GM23338 (cell line): ENCODE measurements at regions not wholly inside any gene's neighbourhood (a gene's known extent, or its start where the extent isn't known, plus 50 kb on each side); places are given as distances from the start of the nearest gene placed in this dataset.

ENCODE experiments used
- CREB1 ChIP-seq: fragments of 250-450 bp; sonication (Bioruptor Pico); IDR thresholded peaks from 2 replicates; pipeline ENCODE4 v1.5.0; 2020; ENCODE audit warnings: low read depth, mild to moderate bottlenecking, moderate library complexity
- CTCF ChIP-seq, 2 experiments: fragments of 200-600 bp in 1 of 2; sonication (generic) in 1 of 2; conservative IDR thresholded peaks; 2 replicates each; pipeline versions ENCODE4 v1.5.1 to v1.6.1; 2016 to 2017; ENCODE audit warnings: antibody characterized with exemption in 2 of 2, low read depth in 2 of 2, mild to moderate bottlenecking in 2 of 2, moderate library complexity in 1 of 2
- ETS1 ChIP-seq: IDR thresholded peaks from 2 replicates; pipeline ENCODE4 v1.6.1; 2016; ENCODE audit warnings: antibody characterized with exemption
- EZH2 ChIP-seq: fragments of 200-600 bp; sonication (generic); IDR thresholded peaks from one replicate; pipeline ENCODE4 v1.8.0; 2017; ENCODE audit warnings: antibody characterized with exemption, mild to moderate bottlenecking, low read depth; ENCODE audit not compliant: unreplicated experiment
- EZH2phosphoT487 ChIP-seq: fragments of 200-600 bp; sonication (generic); IDR thresholded peaks from one replicate; pipeline ENCODE4 v1.8.1; 2018; ENCODE audit warnings: antibody characterized with exemption; ENCODE audit not compliant: unreplicated experiment
- JUNB ChIP-seq: IDR thresholded peaks from one replicate; pipeline ENCODE4 v1.6.1; 2016; ENCODE audit warnings: antibody characterized with exemption; ENCODE audit not compliant: unreplicated experiment
- NANOG ChIP-seq: IDR thresholded peaks from 2 replicates; pipeline ENCODE4 v1.6.1; 2016; ENCODE audit warnings: antibody characterized with exemption, borderline replicate concordance
- POLR2AphosphoS5 ChIP-seq: IDR thresholded peaks from 2 replicates; pipeline ENCODE4 v1.6.1; 2016; ENCODE audit warnings: antibody characterized with exemption, low read depth
- REST ChIP-seq: IDR thresholded peaks from one replicate; pipeline ENCODE4 v1.6.1; 2018; ENCODE audit warnings: antibody characterized with exemption; ENCODE audit not compliant: unreplicated experiment
- STAT1 ChIP-seq: IDR thresholded peaks from one replicate; pipeline ENCODE4 v1.6.1; 2016; ENCODE audit warnings: antibody characterized with exemption; ENCODE audit not compliant: unreplicated experiment
- ZNF114 ChIP-seq: fragments of 250-450 bp; sonication (Bioruptor Pico); IDR thresholded peaks from 2 replicates; pipeline ENCODE4 v1.5.0; 2020; ENCODE audit warnings: mild to moderate bottlenecking, moderate library complexity
- ZNF331 ChIP-seq: fragments of 250-450 bp; sonication (Bioruptor Pico); IDR thresholded peaks from 2 replicates; pipeline ENCODE4 v1.5.0; 2020; ENCODE audit warnings: low read depth, mild to moderate bottlenecking, moderate library complexity
- ZNF462 ChIP-seq: fragments of 250-450 bp; sonication (Bioruptor Pico); IDR thresholded peaks from 2 replicates; pipeline ENCODE4 v1.5.0; 2020; ENCODE audit warnings: mild to moderate bottlenecking, moderate library complexity

GRCh38 chr10:62934258-62934657 lies 118.1 kb upstream of the EGR2 start:
- no peak for TF ChIP-seq CTCF (conservative IDR thresholded peaks at IDR 0.05; ENCODE audit: low read depth in 2 of 2)
- no peak for TF ChIP-seq NANOG
- no peak for TF ChIP-seq ETS1
- TF ChIP-seq POLR2AphosphoS5 = no peak
- TF ChIP-seq EZH2phosphoT487 = no peak
- no peak for TF ChIP-seq JUNB
- TF ChIP-seq EZH2 = no peak
- TF ChIP-seq REST = no peak
- TF ChIP-seq ZNF462 (CRISPR knock-in tag) = no peak
- TF ChIP-seq CREB1 (CRISPR knock-in tag) = no peak
- no peak for TF ChIP-seq ZNF114 (CRISPR knock-in tag)
- no peak for TF ChIP-seq STAT1
- TF ChIP-seq ZNF331 (CRISPR knock-in tag) = no peak
